ENCODE measurements at regions not wholly inside any gene's neighbourhood (a gene's known extent, or its start where the extent isn't known, plus 50 kb on each side); places are given as distances from the start of the nearest gene placed in this dataset.

GRCh38 chr16:27691721-27692120, 141.8 kb downstream of the KATNIP start:
- TF ChIP-seq CTCF (IDR thresholded peaks at IDR 0.05; ENCODE audit: insufficient read depth, low read length) (no peak), GABPA (IDR thresholded peaks at IDR 0.05; ENCODE audit: low read depth) (no peak)
- Histone ChIP-seq H3K27ac (replicated peaks) (no peak overlapping the region), H3K27me3 (ENCODE audit: insufficient read depth, poor library complexity, severe bottlenecking) (no peaks in the 10 kb centered on the region), H3K4me3 (replicated peaks; ENCODE audit: insufficient read depth, low read length) (no peak overlapping the region)
- DNase-seq (ENCODE audit: low read depth in 1 of 2, low spot score in 1 of 2) = no peak

- TF ChIP-seq REST (IDR thresholded peaks at IDR 0.05; ENCODE audit: insufficient replicate concordance, low read depth) (no peak), POLR2AphosphoS5 (IDR thresholded peaks at IDR 0.05; ENCODE audit: low read depth) (no peak), GABPA (IDR thresholded peaks at IDR 0.05; ENCODE audit: low read depth) (no peak), SPI1 (IDR thresholded peaks at IDR 0.05; ENCODE audit: borderline replicate concordance, low read depth) (no peak), CTCF (IDR thresholded peaks at IDR 0.05; ENCODE audit: insufficient read depth, low read length) (no peak)
- no peak overlapping the region for H3K27ac ChIP-seq (replicated peaks)
- H3K27me3 ChIP-seq (ENCODE audit: insufficient read depth, poor library complexity, severe bottlenecking) = no peaks in the 10 kb centered on the region
- DNase-seq (ENCODE audit: low read depth in 1 of 2, low spot score in 1 of 2) = no peak
- no peak overlapping the region for H3K4me3 ChIP-seq (replicated peaks; ENCODE audit: insufficient read depth, low read length)
These were observed 142.6 kb downstream of the KATNIP start for GRCh38 chr16:27692576-27692975.

- Histone ChIP-seq H3K27me3 (ENCODE audit: insufficient read depth, poor library complexity, severe bottlenecking) (no peaks in the 10 kb centered on the region), H3K27ac (replicated peaks) (no peak overlapping the region), H3K4me3 (replicated peaks; ENCODE audit: insufficient read depth, low read length) (no peak overlapping the region)
- no peak for TF ChIP-seq POLR2AphosphoS5 (IDR thresholded peaks at IDR 0.05; ENCODE audit: low read depth)
- no peak for TF ChIP-seq SPI1 (IDR thresholded peaks at IDR 0.05; ENCODE audit: borderline replicate concordance, low read depth)
- no peak for TF ChIP-seq REST (IDR thresholded peaks at IDR 0.05; ENCODE audit: insufficient replicate concordance, low read depth)
- no peak for TF ChIP-seq GABPA (IDR thresholded peaks at IDR 0.05; ENCODE audit: low read depth)
- no peak for TF ChIP-seq CTCF (IDR thresholded peaks at IDR 0.05; ENCODE audit: insufficient read depth, low read length)
- no peak for DNase-seq (ENCODE audit: low read depth in 1 of 2, low spot score in 1 of 2)
These were observed 145.2 kb downstream of the KATNIP start for GRCh38 chr16:27695161-27695560.

- DNase-seq (ENCODE audit: low read depth in 1 of 2, low spot score in 1 of 2) = no peak
- H3K27ac ChIP-seq (replicated peaks) = no peak overlapping the region
- TF ChIP-seq GABPA (IDR thresholded peaks at IDR 0.05; ENCODE audit: low read depth) (no peak), REST (IDR thresholded peaks at IDR 0.05; ENCODE audit: insufficient replicate concordance, low read depth) (no peak), SPI1 (IDR thresholded peaks at IDR 0.05; ENCODE audit: borderline replicate concordance, low read depth) (no peak), CTCF (IDR thresholded peaks at IDR 0.05; ENCODE audit: insufficient read depth, low read length) (no peak), POLR2AphosphoS5 (IDR thresholded peaks at IDR 0.05; ENCODE audit: low read depth) (no peak)
- no peak overlapping the region for H3K4me3 ChIP-seq (replicated peaks; ENCODE audit: insufficient read depth, low read length)
- no peaks in the 10 kb centered on the region for H3K27me3 ChIP-seq (ENCODE audit: insufficient read depth, poor library complexity, severe bottlenecking)
These were observed 148.3 kb downstream of the KATNIP start for GRCh38 chr16:27698266-27698665.

Data from HL-60 (cell line).